ENCODE measurements at regions not wholly inside any gene's neighbourhood (a gene's known extent, or its start where the extent isn't known, plus 50 kb on each side); places are given as distances from the start of the nearest gene placed in this dataset.
A peak's percentile ranks its signal among the peaks of the same experiment; 100 is the strongest.
"Not testable (repeated sequence)": the region's sequence is repeated elsewhere in the genome, so short reads cannot be mapped to it uniquely, and the experiment has no call there.

DNA sequence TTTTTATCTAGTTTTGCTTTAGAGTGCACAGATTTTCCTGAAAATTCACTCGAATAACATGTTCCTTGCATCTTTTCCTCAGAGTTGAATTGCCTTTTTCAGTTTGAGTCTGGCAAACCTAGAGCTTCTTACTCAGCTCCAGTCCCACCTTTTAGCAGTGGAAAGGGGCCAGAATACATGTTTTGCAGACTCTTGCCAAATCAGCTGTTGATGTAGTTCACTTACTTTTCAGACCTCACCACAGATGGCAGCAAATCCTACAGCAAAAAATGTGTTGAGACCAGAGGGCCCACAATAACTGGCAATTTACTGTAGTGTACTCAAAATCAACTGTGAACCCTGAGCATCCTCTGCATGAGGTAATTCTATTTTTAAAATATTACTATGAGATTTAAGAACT lies 545.2 kb upstream of the ACO1 start:
- DNase-seq = no peak

DNA sequence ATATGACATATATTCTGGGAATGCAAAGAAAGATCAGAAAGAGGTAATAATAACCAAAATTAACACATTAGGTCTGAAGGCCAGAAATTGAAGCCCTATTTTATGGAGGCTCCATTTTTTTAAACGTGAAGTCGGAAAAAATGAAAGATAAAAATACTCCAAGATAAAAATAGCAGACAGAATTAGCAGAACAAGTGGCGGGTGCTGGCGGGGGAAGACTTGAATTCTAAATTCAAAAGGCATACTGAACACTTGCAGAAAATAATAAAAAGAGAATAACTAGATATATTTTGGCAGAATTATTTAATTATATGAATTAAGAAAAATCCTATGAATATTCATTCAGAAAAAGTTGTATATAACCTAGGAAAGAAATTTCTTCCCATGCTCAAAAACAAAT lies 543.7 kb upstream of the ACO1 start:
- no peak for DNase-seq

DNA sequence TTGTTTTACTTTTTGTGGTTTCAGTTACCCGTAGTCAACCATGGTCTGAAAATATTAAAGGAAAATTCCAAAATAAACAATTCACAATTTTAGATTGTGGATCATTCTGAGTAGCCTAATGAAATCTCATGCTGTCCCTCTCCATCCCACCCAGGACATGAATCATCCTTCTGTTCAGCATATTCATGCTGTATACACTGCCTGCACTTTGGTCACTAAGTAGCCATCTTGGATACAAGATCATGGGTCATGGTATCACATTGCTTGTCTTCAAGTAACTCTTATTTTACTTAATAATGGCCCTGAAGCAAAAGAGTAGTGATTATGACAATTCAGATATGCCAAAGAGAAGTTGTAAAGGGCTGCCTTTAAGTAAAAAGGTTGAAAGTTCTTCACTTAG lies 536.5 kb upstream of the ACO1 start:
- DNase-seq = no peak

- no peak for DNase-seq
Measured at GRCh38 chr9:31848505-31849285, 535.7 kb upstream of the ACO1 start.

DNA sequence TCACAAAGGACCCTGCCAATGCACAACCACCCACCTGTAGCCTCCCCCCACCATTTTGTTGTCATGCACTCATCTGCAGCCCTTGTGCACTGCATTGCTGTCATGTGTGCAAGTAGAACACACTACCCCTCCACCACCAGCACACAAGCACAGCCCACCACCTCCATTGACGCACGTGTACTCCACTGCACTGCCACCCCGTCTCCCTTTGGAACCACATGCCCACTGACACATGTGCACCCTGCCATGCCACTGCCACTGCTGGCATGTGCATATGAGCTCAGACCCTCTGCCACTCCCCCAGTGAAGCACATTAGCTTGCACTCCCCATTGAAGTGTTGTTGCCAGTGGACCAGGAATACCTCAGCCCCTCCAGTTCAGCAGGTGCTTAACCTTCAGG lies 530.3 kb upstream of the ACO1 start:
- DNase-seq = no peak

GRCh38 chr9:31868830-31869229 lies 515.6 kb upstream of the ACO1 start:
- no peak for DNase-seq

DNA sequence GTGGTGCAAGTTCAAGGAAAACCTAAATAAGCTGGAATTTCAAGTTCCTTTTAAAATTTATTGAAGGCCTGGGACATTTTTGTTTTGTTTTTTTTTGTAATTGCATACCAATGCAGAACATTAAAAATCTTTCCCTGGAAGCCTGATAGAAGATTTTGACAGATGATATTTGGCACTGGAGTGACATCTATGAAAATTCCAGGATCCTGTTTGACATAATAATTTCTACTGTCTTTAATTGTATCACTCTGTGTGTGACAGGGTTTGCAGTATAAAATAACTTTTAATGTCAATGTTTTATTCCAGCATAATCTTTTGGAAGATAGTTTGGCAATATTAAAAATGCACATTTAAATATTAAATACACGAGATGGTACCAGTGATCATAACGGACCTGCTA lies 514.2 kb upstream of the ACO1 start:
- no peak for DNase-seq

DNA sequence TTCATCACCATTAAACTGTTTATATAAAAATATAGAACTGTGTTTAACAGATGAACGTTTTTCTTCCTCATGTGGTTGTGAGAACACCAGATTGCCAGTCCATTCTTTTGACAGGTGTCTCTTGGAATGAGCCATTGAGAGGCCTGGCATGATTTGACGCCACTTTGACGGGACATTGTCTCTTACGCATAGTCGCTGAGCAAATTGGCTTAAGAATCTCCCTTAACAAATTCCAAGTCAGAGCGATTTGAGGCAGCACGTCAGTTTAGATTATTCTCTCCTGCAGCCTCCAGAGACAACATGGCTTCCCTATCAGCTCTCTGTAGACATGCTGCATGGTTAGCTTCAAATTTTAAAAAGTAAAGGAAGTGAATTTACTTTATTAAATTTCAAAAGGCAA lies 510.7 kb upstream of the ACO1 start:
- DNase-seq = no peak

- no peak for DNase-seq
Measured at GRCh38 chr9:31894008-31894407, 490.4 kb upstream of the ACO1 start.

- no peak for DNase-seq
Measured at GRCh38 chr9:31908158-31908890, 476.1 kb upstream of the ACO1 start.

DNA sequence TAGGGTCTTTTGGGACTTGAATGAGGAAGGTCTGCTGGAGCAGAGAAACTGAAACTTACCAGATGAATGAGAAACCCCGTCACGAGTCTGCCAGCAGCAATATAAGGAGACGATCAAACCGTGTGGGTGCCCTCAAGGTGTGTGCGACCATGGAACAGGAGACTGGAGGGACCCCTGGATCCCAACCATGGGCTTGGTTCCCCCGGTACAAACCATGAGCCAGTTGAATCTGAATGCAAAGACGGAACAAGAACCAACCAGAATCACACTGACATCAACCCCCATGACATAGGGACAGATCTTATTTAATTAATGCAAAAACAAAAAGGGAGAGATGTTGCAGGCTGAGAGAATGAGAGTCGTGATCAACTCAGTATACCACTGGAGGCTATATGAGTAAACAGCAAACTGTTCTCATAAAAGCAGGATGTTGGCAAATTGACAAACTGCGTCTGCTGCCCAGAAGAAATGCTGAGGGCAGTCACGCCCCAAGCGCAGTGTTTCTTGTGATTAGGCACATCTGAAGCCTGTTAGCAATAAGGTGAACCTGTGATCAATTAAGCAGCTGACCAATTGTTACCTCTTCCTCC lies 475.5 kb upstream of the ACO1 start:
- no peak for DNase-seq

GRCh38 chr9:31912636-31913035 lies 471.8 kb upstream of the ACO1 start:
- no peak for DNase-seq

GRCh38 chr9:31916591-31917241 lies 467.7 kb upstream of the ACO1 start:
- DNase-seq = no peak

GRCh38 chr9:31937737-31938136 lies 446.7 kb upstream of the ACO1 start:
- DNase-seq = not testable (repeated sequence)

DNA sequence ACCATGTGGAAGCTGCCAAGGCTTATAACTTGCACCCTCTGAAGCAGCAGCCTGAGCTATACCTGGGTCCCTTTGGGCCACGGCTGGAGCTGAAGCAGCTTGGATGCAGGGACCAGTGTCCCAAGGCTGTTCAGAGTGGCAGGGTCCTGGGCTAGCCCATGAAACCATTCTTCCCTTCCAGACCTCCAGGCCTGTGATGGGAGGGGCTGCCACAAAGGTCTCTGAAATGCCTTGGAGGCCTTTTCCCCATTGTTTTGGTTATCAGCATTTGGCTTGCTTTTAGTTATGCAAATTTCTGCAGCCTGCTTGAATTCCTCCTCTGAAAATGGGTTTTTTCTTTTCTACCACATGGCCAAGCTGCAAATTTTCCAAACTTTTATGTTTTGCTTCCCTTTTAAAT lies 433.7 kb upstream of the ACO1 start:
- no peak for DNase-seq

GRCh38 chr9:31958572-31958971 lies 425.9 kb upstream of the ACO1 start:
- no peak for DNase-seq

- DNase-seq = no peak
Measured at GRCh38 chr9:31969552-31969951, 414.9 kb upstream of the ACO1 start.

DNA sequence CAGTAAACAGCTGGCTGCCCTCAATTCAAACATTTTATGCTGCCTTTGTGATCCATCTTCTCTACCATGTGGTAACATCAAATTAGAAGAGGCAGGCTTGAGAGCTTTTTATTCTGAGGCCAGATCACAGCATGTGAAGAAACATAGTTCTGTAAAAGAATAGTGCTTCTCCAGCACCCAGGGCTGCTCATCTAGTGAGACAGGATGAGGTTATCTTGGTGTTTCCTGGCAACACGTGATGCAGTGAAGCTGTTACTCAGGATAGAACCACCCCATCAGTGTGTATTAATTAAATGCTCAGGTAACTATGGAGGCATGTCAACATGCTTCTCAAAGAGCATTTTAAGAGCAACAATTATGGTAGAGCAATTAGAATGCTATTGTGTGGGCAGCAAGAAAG lies 400.5 kb upstream of the ACO1 start:
- DNase-seq = peak; percentile 49

GRCh38 chr9:31996331-31996730 lies 388.1 kb upstream of the ACO1 start:
- no peak for DNase-seq

- no peak for DNase-seq
Measured at GRCh38 chr9:32004431-32005076, 379.9 kb upstream of the ACO1 start.

- DNase-seq = no peak
Measured at GRCh38 chr9:32010322-32010721, 374.1 kb upstream of the ACO1 start.

- no peak for DNase-seq
Measured at GRCh38 chr9:32011049-32011448, 373.4 kb upstream of the ACO1 start.

DNA sequence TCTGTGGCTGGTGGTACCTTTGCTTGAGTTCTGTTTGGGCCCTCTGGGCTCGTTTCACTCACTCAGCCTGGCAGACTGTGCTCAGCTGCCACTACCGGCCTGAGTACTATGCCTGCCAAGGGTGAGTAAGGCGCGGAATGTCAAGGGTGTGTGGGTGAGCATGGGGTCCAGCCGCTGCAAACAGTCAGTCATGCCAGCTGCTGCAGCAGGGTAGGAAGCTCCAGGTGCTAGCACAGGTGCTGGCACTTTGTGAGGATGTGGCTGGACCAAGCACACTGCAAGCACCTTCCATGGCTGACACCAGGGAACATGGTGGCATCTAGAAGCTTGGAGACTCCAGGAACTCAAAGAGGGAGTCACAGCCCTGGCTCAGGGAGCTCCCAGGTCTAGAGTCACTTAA lies 368.6 kb upstream of the ACO1 start:
- DNase-seq = no peak

All from NCI-H1436 treated with DMSO at 0.1 percent for 48 hours (cell line).